IMR-90 (cell line): ENCODE measurements at regions not wholly inside any gene's neighbourhood (a gene's known extent, or its start where the extent isn't known, plus 50 kb on each side); places are given as distances from the start of the nearest gene placed in this dataset.

Source experiments
- ATAC-seq: fragments of 200-7000 bp; cut with Tn5 transposase; 2 replicates; pipeline ENCODE4 v1.9.1; 2020; ENCODE audit warnings: low read depth, mild to moderate bottlenecking, moderate library complexity
- BruUV-seq: library from RNA; stranded (reverse); fragments of 400-500 nt; replicated peaks from 2 replicates; lab custom pipeline; 2021; lab: Mats Ljungman, UMichigan
- CTCF ChIA-PET: fragments of 300-600 bp; formaldehyde crosslinking; extraction: SDS; loops from one replicate; lab custom pipeline; 2021; ENCODE audit warnings: antibody characterized with exemption; lab: Yijun Ruan, JAX
- POLR2A ChIA-PET: fragments of 300-600 bp; sonication (Branson Sonifier 250); formaldehyde crosslinking; loops from one replicate; lab custom pipeline; 2022; ENCODE audit warnings: antibody characterized with exemption; ENCODE audit not compliant: unreplicated experiment; lab: Charles Lee
- DNase-seq: peaks from one replicate; pipeline ENCODE4 v3.0.0; 2013
- H2AFZ ChIP-seq: replicated peaks from 2 replicates; pipeline ENCODE3; 2013; ENCODE audit warnings: low read length, mild to moderate bottlenecking; ENCODE audit not compliant: poor library complexity
- H2AK5ac ChIP-seq: 2 replicates; pipeline ENCODE4 v1.6.1; 2013; ENCODE audit warnings: low read depth, low read length, inconsistent platforms
- H2AK9ac ChIP-seq: replicated peaks from 2 replicates; pipeline ENCODE3; 2013; ENCODE audit warnings: mild to moderate bottlenecking, low read depth, low read length, moderate library complexity; ENCODE audit not compliant: poor library complexity
- H2BK120ac ChIP-seq: 2 replicates; pipeline ENCODE4 v1.6.1; 2013; ENCODE audit warnings: low read depth, low read length, inconsistent platforms
- H2BK15ac ChIP-seq: 3 replicates; pipeline ENCODE4 v1.6.1; 2013; ENCODE audit warnings: low read depth, low read length, inconsistent platforms
- H2BK20ac ChIP-seq: 2 replicates; pipeline ENCODE4 v1.6.1; 2013; ENCODE audit warnings: low read depth, mild to moderate bottlenecking, inconsistent platforms, low read length, moderate library complexity
- H2BK5ac ChIP-seq: 2 replicates; pipeline ENCODE4 v1.6.1; 2013; ENCODE audit warnings: mild to moderate bottlenecking, low read depth, low read length, inconsistent platforms; ENCODE audit not compliant: poor library complexity, severe bottlenecking
- H3K14ac ChIP-seq: replicated peaks from 2 replicates; pipeline ENCODE4 v1.6.1; 2013; ENCODE audit warnings: low read depth, low read length, inconsistent platforms
- H3K18ac ChIP-seq: 2 replicates; pipeline ENCODE4 v1.6.1; 2013; ENCODE audit warnings: low read depth, low read length, control low read depth
- H3K23ac ChIP-seq: 2 replicates; pipeline ENCODE4 v1.6.1; 2013; ENCODE audit warnings: low read depth, low read length, inconsistent platforms
- H3K27ac ChIP-seq: 2 replicates; pipeline ENCODE4 v1.5.1; 2013; ENCODE audit warnings: mild to moderate bottlenecking, control low read depth, low read length; ENCODE audit not compliant: insufficient read depth
- H3K27me3 ChIP-seq: 2 replicates; pipeline ENCODE4 v1.6.1; 2013; ENCODE audit warnings: low read length; ENCODE audit not compliant: control insufficient read depth, insufficient read depth
- H3K36me3 ChIP-seq: 2 replicates; pipeline ENCODE4 v1.6.1; 2013; ENCODE audit warnings: low read length, mixed read lengths; ENCODE audit not compliant: control insufficient read depth, insufficient read depth
- H3K4ac ChIP-seq: 2 replicates; pipeline ENCODE4 v1.6.1; 2013; ENCODE audit warnings: low read depth, low read length, inconsistent platforms
- H3K4me1 ChIP-seq: 2 replicates; pipeline ENCODE4 v1.6.1; 2013; ENCODE audit warnings: low read length, mixed read lengths; ENCODE audit not compliant: control insufficient read depth, insufficient read depth
- H3K4me2 ChIP-seq: 2 replicates; pipeline ENCODE4 v1.6.1; 2013; ENCODE audit warnings: low read depth, mild to moderate bottlenecking, control low read depth, low read length, moderate library complexity
- H3K4me3 ChIP-seq: 2 replicates; pipeline ENCODE4 v1.5.1; 2013; ENCODE audit warnings: low read depth, mild to moderate bottlenecking, control low read depth, low read length, moderate library complexity; ENCODE audit not compliant: insufficient read depth
- H3K56ac ChIP-seq: 2 replicates; pipeline ENCODE4 v1.6.1; 2013; ENCODE audit warnings: low read length, inconsistent platforms; ENCODE audit not compliant: insufficient read depth; ENCODE audit errors: extremely low read depth
- H3K79me1 ChIP-seq, 2 experiments: 2 replicates each; pipeline ENCODE4 v1.6.1; 2013; ENCODE audit warnings: low read length in 2 of 2, inconsistent platforms in 1 of 2, low read depth in 1 of 2
- H3K9ac ChIP-seq: 2 replicates; pipeline ENCODE4 v1.6.1; 2013; ENCODE audit warnings: low read depth, low read length, control low read depth
- H3K9me1 ChIP-seq: 2 replicates; pipeline ENCODE4 v1.6.1; 2013; ENCODE audit warnings: low read length, inconsistent platforms; ENCODE audit not compliant: insufficient read depth
- H3K9me3 ChIP-seq: 2 replicates; pipeline ENCODE4 v1.6.1; 2013; ENCODE audit warnings: low read length; ENCODE audit not compliant: control insufficient read depth, insufficient read depth
- H4K20me1 ChIP-seq: 2 replicates; pipeline ENCODE4 v1.6.1; 2013; ENCODE audit warnings: low read length, inconsistent platforms; ENCODE audit not compliant: insufficient read depth
- H4K5ac ChIP-seq: 2 replicates; pipeline ENCODE4 v1.6.1; 2013; ENCODE audit warnings: mild to moderate bottlenecking, low read depth, low read length, control low read depth
- H4K8ac ChIP-seq, 2 experiments: 2 replicates each; pipeline ENCODE4 v1.6.1; 2013; ENCODE audit warnings: low read depth in 2 of 2, low read length in 2 of 2, control low read depth in 1 of 2, inconsistent platforms in 1 of 2
- H4K91ac ChIP-seq: 2 replicates; pipeline ENCODE4 v1.6.1; 2013; ENCODE audit warnings: low read depth, low read length, inconsistent platforms; ENCODE audit not compliant: insufficient read depth
- CTCF ChIP-seq: conservative IDR thresholded peaks from 2 replicates; pipeline ENCODE4 v1.5.1; 2012; ENCODE audit warnings: mild to moderate bottlenecking, low read depth, low read length, improper control_type of control experiment
- POLR2A ChIP-seq: IDR thresholded peaks from 2 replicates; pipeline ENCODE4 v1.6.1; 2012; ENCODE audit warnings: mild to moderate bottlenecking, low read depth, low read length
- RFX5 ChIP-seq: IDR thresholded peaks from 2 replicates; pipeline ENCODE4 v1.8.0; 2012; ENCODE audit warnings: low read depth, mild to moderate bottlenecking, low read length, moderate library complexity
- WGBS, 2 experiments: methylation state at CpG; one replicate each; pipeline versions ENCODE4 v1.1.5 to v1.1.7; 2013; ENCODE audit warnings: missing lambda C conversion rate in 2 of 2; ENCODE audit not compliant: insufficient read length in 1 of 2; ENCODE audit errors: extremely low coverage in 2 of 2; 5-methylcytosine and 5-hydroxymethylcytosine counted together
- dilution Hi-C: fragments of 300-500 bp; cut with HindIII; formaldehyde crosslinking; loops from one replicate; pipeline ENCODE4 v1.14.3; 2018; ENCODE audit warnings: low sequenced_read_pairs; ENCODE audit not compliant: unreplicated experiment
- in situ Hi-C: fragments of 300-500 bp; cut with MboI; formaldehyde crosslinking; loops from 3 replicates; pipeline ENCODE4 v1.14.3; 2019; ENCODE audit warnings: low sequenced_read_pairs, inconsistent platforms, mixed read lengths
- intact Hi-C: fragments of 100-400 bp; cut with micrococcal nuclease; formaldehyde crosslinking; loops from 2 replicates; pipeline ENCODE4 v1.10.0; 2022

- Histone ChIP-seq H4K5ac (no peak overlapping the region), H3K36me3 (no peaks in the 10 kb centered on the region), H2BK15ac (no peak overlapping the region), H2AFZ (no peak overlapping the region), H2BK5ac (no peak overlapping the region), H3K4me3 (no peak overlapping the region), H3K14ac (no peak overlapping the region), H3K27me3 (no peaks in the 10 kb centered on the region), H3K9ac (no peak overlapping the region), H4K8ac (no peak overlapping the region), H4K91ac (no peak overlapping the region), H3K9me3 (peaks cover 12% of the 10 kb centered on the region), H3K9me1 (no peaks in the 10 kb centered on the region), H2BK120ac (no peak overlapping the region), H3K79me1 (no peaks in the 10 kb centered on the region), H2BK20ac (no peak overlapping the region), H3K27ac (no peak overlapping the region), H2AK5ac (no peak overlapping the region), H2AK9ac (no peak overlapping the region), H3K18ac (no peak overlapping the region), H3K4ac (no peak overlapping the region), H3K23ac (no peak overlapping the region), H3K4me1 (no peaks in the 10 kb centered on the region), H3K56ac (no peak overlapping the region), H3K4me2 (no peak overlapping the region), H4K20me1 (no peaks in the 10 kb centered on the region)
- POLR2A ChIA-PET, result no interaction called here
- no CpG with 5 or more reads among the region's 3 CpGs for WGBS, 2 experiments
- in situ Hi-C loops (no loop called here), dilution Hi-C loops (no loop called here), intact Hi-C loops (no loop called here)
- ATAC-seq (no peak), DNase-seq (no peak)
- BruUV-seq, result no TSS peak
- CTCF ChIA-PET, result interaction anchor here (0.6 kb wide), 1 partner anchor 1420 kb away, joined by 3 read pairs; no protein-coding TSS in a partner anchor
- TF ChIP-seq CTCF, result peak; percentile 14; the same call in 1 of the 2 replicates
- TF ChIP-seq POLR2A, result no peak
- TF ChIP-seq RFX5, result no peak
Observed at GRCh38 chr11:22130462-22131053, 62.3 kb upstream of the ANO5 start.
